ENCODE measurements at regions not wholly inside any gene's neighbourhood (a gene's known extent, or its start where the extent isn't known, plus 50 kb on each side); places are given as distances from the start of the nearest gene placed in this dataset.

GRCh38 chr2:12382366-12382765, 334.4 kb upstream of the TRIB2 start:
- TF ChIP-seq CTCF (IDR thresholded peaks at IDR 0.05) = no peak
- no peak for TF ChIP-seq POLR2A (IDR thresholded peaks at IDR 0.05)
